Myocyte (in vitro differentiated cells): ENCODE measurements at regions not wholly inside any gene's neighbourhood (a gene's known extent, or its start where the extent isn't known, plus 50 kb on each side); places are given as distances from the start of the nearest gene placed in this dataset.

ENCODE experiments used
- DNase-seq: peaks from one replicate; pipeline ENCODE4 v3.0.0-alpha.2; 2012; ENCODE audit warnings: low read depth

- DNase-seq = no peak
Measured at GRCh38 chr7:46518713-46519112, 597.6 kb upstream of the IGFBP3 start.

- DNase-seq = no peak
Measured at GRCh38 chr7:46515844-46516590, 594.9 kb upstream of the IGFBP3 start.

GRCh38 chr7:46513447-46513848 lies 592.4 kb upstream of the IGFBP3 start:
- DNase-seq = no peak

GRCh38 chr7:46512891-46513413 lies 591.9 kb upstream of the IGFBP3 start:
- no peak for DNase-seq

- no peak for DNase-seq
Measured at GRCh38 chr7:46511442-46512215, 590.6 kb upstream of the IGFBP3 start.

GRCh38 chr7:46508583-46508982 lies 587.5 kb upstream of the IGFBP3 start:
- no peak for DNase-seq

- no peak for DNase-seq
Measured at GRCh38 chr7:46507560-46507959, 586.5 kb upstream of the IGFBP3 start.

- DNase-seq = no peak
Measured at GRCh38 chr7:46494441-46494840, 573.4 kb upstream of the IGFBP3 start.

GRCh38 chr7:46494028-46494427 lies 573.0 kb upstream of the IGFBP3 start:
- peak; percentile 33 for DNase-seq

- no peak for DNase-seq
Measured at GRCh38 chr7:46493196-46493595, 572.1 kb upstream of the IGFBP3 start.

GRCh38 chr7:46492466-46492865 lies 571.4 kb upstream of the IGFBP3 start:
- no peak for DNase-seq

GRCh38 chr7:46490406-46490805 lies 569.3 kb upstream of the IGFBP3 start:
- no peak for DNase-seq

- DNase-seq = no peak
Measured at GRCh38 chr7:46489106-46489505, 568.0 kb upstream of the IGFBP3 start.

GRCh38 chr7:46488607-46489006 lies 567.5 kb upstream of the IGFBP3 start:
- no peak for DNase-seq

- peak; percentile 29 for DNase-seq
Measured at GRCh38 chr7:46486256-46487206, 565.5 kb upstream of the IGFBP3 start.

- peak; percentile 15 for DNase-seq
Measured at GRCh38 chr7:46485481-46486065, 564.5 kb upstream of the IGFBP3 start.

GRCh38 chr7:46484906-46485305 lies 563.8 kb upstream of the IGFBP3 start:
- DNase-seq = no peak

GRCh38 chr7:46480619-46481018 lies 559.5 kb upstream of the IGFBP3 start:
- DNase-seq = no peak

GRCh38 chr7:46479680-46480079 lies 558.6 kb upstream of the IGFBP3 start:
- no peak for DNase-seq

GRCh38 chr7:46478046-46478445 lies 557.0 kb upstream of the IGFBP3 start:
- DNase-seq = peak; percentile 84
